NOMO-1 treated with DMSO at 0.1 percent for 48 hours (cell line): ENCODE measurements at regions not wholly inside any gene's neighbourhood (a gene's known extent, or its start where the extent isn't known, plus 50 kb on each side); places are given as distances from the start of the nearest gene placed in this dataset.
A peak's percentile ranks its signal among the peaks of the same experiment; 100 is the strongest.

Experiments
- DNase-seq: peaks from one replicate; lab custom pipeline; 2025; ENCODE audit not compliant: unreplicated experiment; lab: John Stamatoyannopoulos, UW

- no peak for DNase-seq
Measured at GRCh38 chr4:4775493-4776004, 83.9 kb upstream of the MSX1 start.

GRCh38 chr4:4772534-4772933, 86.9 kb upstream of the MSX1 start:
- no peak for DNase-seq

DNA sequence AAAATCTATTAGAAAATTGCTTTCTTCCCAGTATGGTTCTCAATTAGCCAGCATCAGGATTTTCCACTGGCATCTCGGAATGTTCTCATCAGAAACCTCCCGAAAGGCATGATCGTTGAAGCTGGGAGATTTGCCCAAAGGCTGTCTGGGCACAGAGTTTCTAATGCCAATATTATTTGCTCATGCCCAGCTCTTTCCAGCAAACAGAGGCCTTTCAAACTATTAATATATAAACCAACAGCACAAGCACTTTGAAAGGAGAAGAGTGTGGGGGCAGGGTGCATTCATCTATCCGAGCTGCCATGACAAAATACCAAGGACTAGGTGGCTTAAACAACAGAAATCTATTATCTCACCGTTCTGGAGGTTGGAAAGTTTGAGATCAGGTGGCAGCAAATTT, 88.3 kb upstream of the MSX1 start:
- no peak for DNase-seq

- DNase-seq = no peak
Measured at GRCh38 chr4:4770610-4771009, 88.9 kb upstream of the MSX1 start.

DNA sequence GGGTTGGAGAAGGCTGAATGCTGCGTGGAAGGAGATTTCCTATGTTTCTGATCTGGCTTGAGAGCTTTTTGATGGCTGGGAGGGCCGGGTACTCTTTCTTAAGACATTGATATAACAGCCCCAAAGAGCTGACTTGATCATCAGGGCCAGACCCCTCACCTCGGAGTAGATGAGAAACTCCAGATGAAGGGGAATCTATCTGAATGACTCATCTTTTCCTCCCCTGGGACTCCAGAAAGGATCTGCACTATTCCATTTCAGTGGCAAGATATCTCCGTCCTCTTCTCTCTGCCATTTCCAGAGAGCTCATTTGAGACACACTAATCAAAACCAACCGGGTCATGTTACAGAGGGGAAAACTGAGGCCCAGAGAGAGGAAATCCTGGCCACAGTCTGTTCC, 92.9 kb upstream of the MSX1 start:
- no peak for DNase-seq

DNA sequence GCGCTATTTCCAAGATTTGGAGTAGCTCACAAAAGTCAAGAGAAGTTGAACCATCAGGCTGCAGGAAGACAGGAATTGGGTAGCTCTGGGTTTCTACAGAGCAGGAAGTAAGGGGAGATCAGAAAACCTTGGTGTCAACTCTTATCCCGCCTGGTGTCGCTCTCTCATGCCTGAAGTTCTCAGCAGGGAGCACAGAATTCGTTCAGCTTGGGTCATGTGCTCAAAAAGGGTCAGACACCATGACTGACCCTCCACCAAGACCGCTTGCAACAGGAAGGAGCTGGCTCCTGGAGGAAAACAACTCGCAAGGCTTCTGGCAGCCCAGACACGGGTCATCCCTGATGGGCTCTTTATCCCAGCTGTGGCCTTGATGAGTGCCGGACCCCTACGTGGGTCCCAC, 93.7 kb upstream of the MSX1 start:
- DNase-seq = no peak

- no peak for DNase-seq
Measured at GRCh38 chr4:4764558-4764905, 94.9 kb upstream of the MSX1 start.

DNA sequence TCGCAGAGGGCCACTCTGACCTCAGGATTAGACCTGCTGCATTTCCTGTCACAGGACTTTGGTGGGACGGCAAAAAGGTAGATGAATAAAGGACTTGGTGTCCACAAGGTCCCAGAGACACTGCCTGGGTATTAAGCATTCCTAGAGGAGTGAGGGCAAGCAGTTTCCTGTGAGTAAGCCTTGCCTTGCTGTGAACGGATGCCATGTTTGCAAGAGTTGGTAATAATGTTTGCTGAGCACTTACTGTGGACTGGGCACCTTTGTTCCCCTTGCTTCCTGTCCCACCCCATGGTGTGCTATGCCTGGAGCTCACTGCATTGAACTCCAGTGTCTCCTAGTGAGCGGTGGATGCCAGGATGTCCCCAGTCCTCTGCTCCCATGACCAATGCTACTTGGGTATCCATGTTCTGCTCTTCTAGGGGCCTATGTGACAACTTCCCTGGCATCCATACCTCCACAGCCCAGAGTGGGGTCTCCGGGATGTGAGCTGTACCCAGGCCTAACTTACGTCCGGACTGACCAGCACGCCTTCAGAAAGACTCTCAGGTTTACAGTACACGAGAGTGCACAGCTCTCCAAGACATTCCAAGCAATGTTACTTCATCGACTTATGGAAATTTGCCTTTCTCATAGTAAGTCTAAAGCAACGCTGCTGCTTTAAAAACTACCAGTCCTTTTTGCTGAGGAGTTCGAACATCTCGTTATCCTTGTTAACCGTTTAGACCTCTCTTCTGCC, 95.5 kb upstream of the MSX1 start:
- DNase-seq = no peak

DNA sequence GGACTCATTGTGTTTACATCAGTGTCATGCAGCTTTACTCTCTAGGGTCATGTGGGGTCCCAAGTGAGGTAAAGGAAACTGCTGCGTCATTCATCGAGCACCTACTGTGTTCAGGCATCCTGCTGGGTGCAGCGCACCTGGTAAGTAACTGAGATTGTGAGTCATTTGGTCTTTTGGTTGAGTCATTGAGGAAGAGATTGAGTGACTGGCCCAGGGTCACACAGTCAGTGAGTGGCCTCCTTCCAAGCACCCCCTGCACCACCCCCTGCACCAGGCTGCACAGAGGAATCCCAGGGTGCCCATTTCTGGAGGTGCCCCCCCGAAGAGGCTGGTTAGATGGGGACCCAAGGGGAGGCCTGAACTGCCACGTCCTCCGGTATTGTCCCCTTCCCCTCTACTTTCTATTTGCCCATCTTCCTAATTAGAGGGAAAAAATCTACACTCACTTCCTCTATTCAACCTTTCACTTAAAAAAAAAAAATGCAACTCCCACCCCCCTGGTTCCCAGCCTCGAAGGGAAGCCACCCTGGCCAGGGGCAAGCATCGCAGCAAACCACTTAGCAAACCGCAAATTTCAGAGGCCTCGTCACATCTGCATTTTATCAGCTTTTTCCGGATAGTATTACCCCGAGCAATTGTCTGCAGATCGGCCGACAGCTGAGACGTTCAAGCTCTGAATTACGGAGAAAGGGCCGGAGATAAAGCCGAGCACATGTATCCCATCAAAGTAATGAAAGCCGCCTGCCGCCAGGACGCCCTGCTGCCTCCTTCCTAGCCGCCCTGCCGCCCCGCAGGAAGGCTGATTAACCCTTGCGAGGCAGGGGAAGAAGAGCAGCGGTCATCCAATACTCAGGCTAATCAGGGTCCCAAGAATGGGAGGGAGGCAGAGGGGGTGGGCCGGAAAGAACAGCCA, 96.3 kb upstream of the MSX1 start:
- DNase-seq = peak; percentile 22

DNA sequence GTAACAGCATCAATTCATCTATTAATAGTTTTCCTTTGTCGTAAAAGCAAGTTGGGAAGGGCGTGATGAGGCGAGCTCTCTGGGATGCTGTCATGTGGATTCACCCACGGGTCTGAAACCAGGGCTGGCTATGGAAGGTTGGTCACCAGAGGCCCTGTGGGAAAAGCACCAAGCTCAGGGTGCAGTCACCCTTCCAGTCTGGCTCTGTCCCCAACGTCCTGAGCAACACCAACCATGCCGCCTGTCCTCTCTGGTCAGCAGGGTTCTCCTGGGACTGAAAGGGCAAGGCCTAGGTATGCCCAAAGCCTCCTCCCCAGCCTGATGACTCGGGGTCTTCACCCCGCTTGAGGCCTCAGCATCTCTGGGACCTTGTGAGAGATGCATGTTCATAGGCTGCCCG, 97.2 kb upstream of the MSX1 start:
- no peak for DNase-seq

GRCh38 chr4:4761128-4761982, 98.1 kb upstream of the MSX1 start:
- no peak for DNase-seq

GRCh38 chr4:4759883-4760282, 99.6 kb upstream of the MSX1 start:
- no peak for DNase-seq

DNA sequence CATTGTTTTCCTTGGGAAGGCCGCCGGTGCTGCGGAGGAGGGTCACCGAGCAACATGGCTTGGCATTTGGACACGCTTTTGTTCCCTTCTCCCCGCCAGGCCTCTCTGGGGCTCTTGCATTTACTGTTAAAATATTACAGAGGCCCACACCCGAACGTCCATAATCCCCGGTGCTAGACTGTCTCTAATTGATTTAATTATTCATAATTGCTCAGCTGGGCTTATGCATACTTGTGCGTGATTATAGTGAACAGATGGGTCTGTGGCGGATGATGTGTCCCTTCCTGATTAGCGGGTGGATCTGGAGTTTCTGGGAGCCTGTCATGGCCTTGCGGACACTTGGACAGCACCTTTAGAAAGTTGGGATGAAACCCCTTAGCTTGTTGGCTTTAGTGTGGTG, 100.2 kb upstream of the MSX1 start:
- DNase-seq = no peak

- no peak for DNase-seq
Measured at GRCh38 chr4:4758681-4759080, 100.8 kb upstream of the MSX1 start.

GRCh38 chr4:4755306-4755705, 104.2 kb upstream of the MSX1 start:
- no peak for DNase-seq

DNA sequence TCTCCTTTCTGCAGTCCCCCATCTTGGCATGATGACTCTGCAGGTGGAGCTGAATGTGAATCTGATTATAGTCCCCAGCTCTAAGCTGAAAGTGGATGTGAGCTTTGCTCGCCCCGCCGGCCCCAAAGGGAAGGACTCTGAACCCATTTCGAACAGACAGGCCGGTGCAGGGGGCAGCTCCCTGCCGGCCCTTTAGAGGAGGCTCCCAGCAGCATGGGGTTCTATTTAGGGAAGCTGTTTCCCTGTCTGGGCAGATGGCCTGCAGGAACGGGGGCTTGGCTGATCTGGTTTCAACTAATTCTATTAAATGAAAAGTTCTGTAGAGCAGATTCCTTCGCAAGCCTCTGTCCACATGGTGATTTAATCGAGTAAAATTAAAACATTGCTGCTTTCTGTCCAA, 104.8 kb upstream of the MSX1 start:
- no peak for DNase-seq

GRCh38 chr4:4753643-4754042, 105.8 kb upstream of the MSX1 start:
- no peak for DNase-seq

- DNase-seq = no peak
Measured at GRCh38 chr4:4752576-4753401, 106.7 kb upstream of the MSX1 start.

GRCh38 chr4:4752025-4752424, 107.4 kb upstream of the MSX1 start:
- DNase-seq = no peak

- no peak for DNase-seq
Measured at GRCh38 chr4:4750187-4750586, 109.3 kb upstream of the MSX1 start.

DNA sequence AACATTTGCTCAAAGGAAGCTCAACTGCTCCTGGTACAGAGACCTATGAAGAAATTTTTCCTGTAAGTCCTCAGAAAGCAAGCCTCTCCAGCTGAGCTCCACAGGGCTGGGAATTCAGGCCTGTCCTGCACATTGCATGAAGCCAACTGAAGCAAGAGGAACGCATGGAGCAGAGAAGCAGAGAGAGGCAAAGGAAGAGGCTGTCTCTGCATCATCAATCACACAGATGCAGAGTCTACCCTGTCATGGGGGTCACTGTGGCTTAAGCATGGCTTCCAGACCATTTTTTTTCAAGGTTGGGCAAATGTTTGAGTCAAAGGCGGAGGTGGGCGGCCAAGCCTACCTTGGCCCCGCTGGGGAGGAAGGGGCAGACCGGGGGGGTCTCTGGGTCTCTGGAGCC, 110.3 kb upstream of the MSX1 start:
- no peak for DNase-seq
